Breast epithelium (tissue), 3 donors: ENCODE measurements at regions not wholly inside any gene's neighbourhood (a gene's known extent, or its start where the extent isn't known, plus 50 kb on each side); places are given as distances from the start of the nearest gene placed in this dataset.

Experiments
- CTCF ChIP-seq, 3 donors: fragments of 450-650 bp; IDR thresholded peaks; one replicate each; pipeline ENCODE4 v1.5.1; 2016 to 2017; ENCODE audit warnings: antibody characterized with exemption in 3 of 3, mild to moderate bottlenecking in 3 of 3, moderate library complexity in 3 of 3
- POLR2A ChIP-seq: fragments of 450-650 bp; IDR thresholded peaks from one replicate; pipeline ENCODE4 v1.6.1; 2016; ENCODE audit warnings: antibody characterized with exemption, mild to moderate bottlenecking, moderate library complexity

DNA sequence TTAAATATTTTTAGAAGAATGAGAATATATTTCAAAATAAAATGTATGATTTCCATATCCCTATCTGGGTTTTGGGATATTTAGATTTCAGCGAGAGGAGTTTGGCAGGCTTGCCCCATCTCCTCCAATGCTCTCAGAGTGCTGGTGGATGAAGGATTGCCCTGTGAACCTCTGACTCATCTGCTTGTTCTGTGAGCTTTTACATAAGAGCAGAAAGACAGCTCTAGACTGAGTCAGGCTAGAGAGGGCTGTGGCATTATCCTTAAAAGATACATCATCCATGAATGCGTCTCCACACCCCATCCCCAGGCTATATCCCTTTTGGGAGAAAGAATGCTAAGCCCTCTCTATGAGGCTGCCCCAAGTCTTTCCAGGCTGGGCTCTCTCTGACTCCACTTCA is 190.6 kb downstream of the TUBA3C start:
- TF ChIP-seq POLR2A (no peak), CTCF (IDR thresholded peaks at IDR 0.05) (no peak)
